T-helper 17 cell (primary cell): ENCODE measurements at regions not wholly inside any gene's neighbourhood (a gene's known extent, or its start where the extent isn't known, plus 50 kb on each side); places are given as distances from the start of the nearest gene placed in this dataset.

ENCODE experiments used
- ATAC-seq: fragments of 150-1000 bp; cut with Tn5 transposase; 2 replicates; pipeline ENCODE4 v1.10.0; 2021; ENCODE audit warnings: mild to moderate bottlenecking, moderate library complexity
- DNase-seq, 3 donors: peaks; one replicate each; pipeline versions ENCODE4 v3.0.0 to v3.0.0-alpha.2; 2020 to 2021
- H3K9me3 ChIP-seq: one replicate; pipeline ENCODE4 v1.7.0; 2013; ENCODE audit warnings: low read length, mild to moderate bottlenecking; ENCODE audit not compliant: control insufficient read depth, poor library complexity, severe bottlenecking
- H3K27ac Mint-ChIP-seq: one replicate; pipeline ENCODE4 v1.8.0; 2022; ENCODE audit warnings: mild to moderate bottlenecking, moderate library complexity, mixed read lengths
- H3K27me3 Mint-ChIP-seq: one replicate; pipeline ENCODE4 v1.8.0; 2022; ENCODE audit warnings: mixed read lengths
- H3K36me3 Mint-ChIP-seq: one replicate; pipeline ENCODE4 v1.8.0; 2022; ENCODE audit warnings: low read depth, mixed read lengths
- H3K4me1 Mint-ChIP-seq: one replicate; pipeline ENCODE4 v1.8.0; 2022; ENCODE audit warnings: mild to moderate bottlenecking, mixed read lengths
- H3K4me3 Mint-ChIP-seq: one replicate; pipeline ENCODE4 v1.8.0; 2022; ENCODE audit warnings: mild to moderate bottlenecking, moderate library complexity, mixed read lengths

DNA sequence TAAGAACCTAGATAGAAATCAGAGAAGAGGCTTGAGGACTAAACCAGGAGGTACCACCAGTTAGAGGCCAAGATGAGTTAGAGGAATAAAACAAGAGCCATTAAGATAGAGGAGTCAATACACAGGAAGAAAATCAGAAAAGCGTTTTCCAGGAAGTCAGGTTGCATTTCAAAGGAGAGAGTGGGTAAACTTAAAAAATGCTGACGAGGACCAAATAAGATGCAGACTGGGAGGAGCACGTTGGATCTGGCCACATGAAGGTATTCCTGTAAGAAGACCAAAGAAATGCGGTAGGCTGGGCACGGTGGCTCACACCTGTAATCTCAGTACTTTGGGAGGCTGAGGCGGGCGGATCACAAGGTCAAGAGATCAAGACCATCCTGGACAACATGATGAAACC, 533.1 kb upstream of the TENM3 start:
- H3K4me1 Mint-ChIP-seq = no peaks in the 10 kb centered on the region
- H3K9me3 ChIP-seq = no peaks in the 10 kb centered on the region
- H3K4me3 Mint-ChIP-seq = no peak overlapping the region
- no peak for DNase-seq
- H3K27me3 Mint-ChIP-seq = no peaks in the 10 kb centered on the region
- ATAC-seq = no peak
- H3K27ac Mint-ChIP-seq = no peak overlapping the region
- H3K36me3 Mint-ChIP-seq = no peaks in the 10 kb centered on the region

GRCh38 chr4:181711387-181711786, 531.8 kb upstream of the TENM3 start:
- DNase-seq (no peak), ATAC-seq (no peak)
- Mint-ChIP-seq H3K36me3 (no peaks in the 10 kb centered on the region), H3K27ac (no peak overlapping the region), H3K4me3 (no peak overlapping the region), H3K27me3 (no peaks in the 10 kb centered on the region), H3K4me1 (no peaks in the 10 kb centered on the region)
- no peaks in the 10 kb centered on the region for H3K9me3 ChIP-seq

- no peak overlapping the region for H3K27ac Mint-ChIP-seq
- no peak overlapping the region for H3K4me3 Mint-ChIP-seq
- no peaks in the 10 kb centered on the region for H3K9me3 ChIP-seq
- ATAC-seq = no peak
- no peaks in the 10 kb centered on the region for H3K36me3 Mint-ChIP-seq
- H3K4me1 Mint-ChIP-seq = no peaks in the 10 kb centered on the region
- DNase-seq = no peak
- no peaks in the 10 kb centered on the region for H3K27me3 Mint-ChIP-seq
Observed at GRCh38 chr4:181728305-181728966, 514.8 kb upstream of the TENM3 start.

DNA sequence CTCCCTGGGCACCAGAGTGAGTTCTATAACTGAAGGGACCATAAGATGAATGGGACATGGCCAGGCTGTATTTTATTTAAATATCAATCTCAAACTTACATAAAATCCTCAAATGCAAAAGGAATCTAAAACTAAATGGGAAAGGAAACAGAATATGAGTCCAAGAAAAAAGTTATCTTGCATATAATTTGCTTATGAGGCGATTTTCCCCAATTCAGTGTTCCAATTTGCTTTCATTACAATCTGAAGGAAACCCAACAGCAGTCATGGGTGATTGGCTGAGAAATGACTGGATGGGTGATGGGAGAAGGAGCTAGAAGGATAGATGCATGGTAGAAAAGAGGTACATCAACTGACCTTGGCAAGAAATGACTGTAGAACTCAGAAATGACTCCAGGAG, 511.3 kb upstream of the TENM3 start:
- no peak for DNase-seq
- no peaks in the 10 kb centered on the region for H3K9me3 ChIP-seq
- H3K27me3 Mint-ChIP-seq = no peaks in the 10 kb centered on the region
- H3K36me3 Mint-ChIP-seq = no peaks in the 10 kb centered on the region
- H3K4me3 Mint-ChIP-seq = no peak overlapping the region
- no peak for ATAC-seq
- H3K27ac Mint-ChIP-seq = no peak overlapping the region
- no peaks in the 10 kb centered on the region for H3K4me1 Mint-ChIP-seq

GRCh38 chr4:181737744-181738143, 505.5 kb upstream of the TENM3 start:
- DNase-seq (no peak), ATAC-seq (no peak)
- H3K9me3 ChIP-seq = no peaks in the 10 kb centered on the region
- Mint-ChIP-seq H3K4me1 (no peaks in the 10 kb centered on the region), H3K4me3 (no peak overlapping the region), H3K27ac (no peak overlapping the region), H3K36me3 (no peaks in the 10 kb centered on the region), H3K27me3 (no peaks in the 10 kb centered on the region)

DNA sequence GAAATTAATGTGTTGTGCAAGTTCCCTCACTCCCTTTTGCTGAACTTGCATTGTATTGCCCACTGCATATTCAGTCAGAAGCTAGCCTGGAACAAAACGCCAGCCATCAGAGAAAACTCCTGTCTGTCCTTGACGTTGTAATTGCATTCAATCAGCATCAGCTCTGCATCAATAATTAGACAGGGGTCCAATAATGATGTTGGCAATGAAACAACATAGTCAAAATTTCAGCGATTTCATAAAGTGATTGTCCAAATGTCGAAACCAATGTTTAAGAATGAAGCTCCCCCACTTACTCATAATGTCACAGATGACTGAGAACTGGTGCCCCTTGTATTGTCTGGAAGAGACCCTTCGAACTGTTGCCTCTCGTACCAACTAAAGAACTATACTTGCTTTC, 504.2 kb upstream of the TENM3 start:
- Mint-ChIP-seq H3K4me3 (no peak overlapping the region), H3K27ac (no peak overlapping the region), H3K36me3 (no peaks in the 10 kb centered on the region), H3K27me3 (no peaks in the 10 kb centered on the region), H3K4me1 (no peaks in the 10 kb centered on the region)
- ATAC-seq (no peak), DNase-seq (no peak)
- no peaks in the 10 kb centered on the region for H3K9me3 ChIP-seq

GRCh38 chr4:181741513-181741912, 501.7 kb upstream of the TENM3 start:
- no peaks in the 10 kb centered on the region for H3K27me3 Mint-ChIP-seq
- H3K9me3 ChIP-seq = no peaks in the 10 kb centered on the region
- no peak overlapping the region for H3K4me3 Mint-ChIP-seq
- ATAC-seq (no peak), DNase-seq (no peak)
- H3K36me3 Mint-ChIP-seq = no peaks in the 10 kb centered on the region
- no peak overlapping the region for H3K27ac Mint-ChIP-seq
- no peaks in the 10 kb centered on the region for H3K4me1 Mint-ChIP-seq

DNA sequence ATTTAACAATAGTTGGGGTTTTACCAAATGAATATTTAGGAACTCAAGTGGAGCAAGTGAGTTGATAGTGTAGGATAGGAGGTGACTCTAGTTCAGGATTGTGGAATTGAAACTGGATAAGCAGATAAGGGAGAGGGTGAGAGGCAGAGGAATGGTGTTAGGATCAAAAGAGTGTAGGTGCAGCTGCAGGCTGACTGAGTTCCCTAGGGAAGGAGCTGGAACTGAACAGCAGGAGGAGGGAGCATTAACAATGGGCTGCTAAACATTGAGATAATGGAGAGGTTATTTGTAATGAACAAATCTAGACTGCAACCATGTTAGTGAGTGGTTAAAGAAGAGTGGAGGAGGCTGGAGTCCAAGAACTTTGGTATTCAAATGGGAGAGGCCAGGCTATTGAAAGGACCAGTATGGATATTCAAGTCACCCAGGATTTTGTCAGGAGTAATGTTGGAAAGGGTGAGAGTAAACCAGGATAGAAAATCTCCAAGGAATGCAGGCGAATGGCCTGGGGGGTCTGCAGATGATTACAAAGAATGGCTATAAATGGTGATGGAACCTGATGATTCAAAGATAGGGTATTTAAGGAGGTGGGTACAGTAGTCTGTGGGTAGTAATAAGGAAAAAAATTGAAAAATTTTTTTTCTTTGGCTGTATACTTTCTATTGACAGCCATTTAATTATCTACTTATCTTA, 497.1 kb upstream of the TENM3 start:
- no peaks in the 10 kb centered on the region for H3K36me3 Mint-ChIP-seq
- H3K27ac Mint-ChIP-seq = no peak overlapping the region
- H3K9me3 ChIP-seq = no peaks in the 10 kb centered on the region
- no peak for ATAC-seq
- H3K4me1 Mint-ChIP-seq = no peaks in the 10 kb centered on the region
- no peak overlapping the region for H3K4me3 Mint-ChIP-seq
- no peak for DNase-seq
- no peaks in the 10 kb centered on the region for H3K27me3 Mint-ChIP-seq

GRCh38 chr4:181748581-181748980, 494.6 kb upstream of the TENM3 start:
- H3K4me3 Mint-ChIP-seq = no peak overlapping the region
- ATAC-seq = no peak
- no peaks in the 10 kb centered on the region for H3K36me3 Mint-ChIP-seq
- no peak overlapping the region for H3K27ac Mint-ChIP-seq
- H3K27me3 Mint-ChIP-seq = no peaks in the 10 kb centered on the region
- H3K9me3 ChIP-seq = no peaks in the 10 kb centered on the region
- no peaks in the 10 kb centered on the region for H3K4me1 Mint-ChIP-seq
- DNase-seq = no peak

GRCh38 chr4:181752516-181752915, 490.7 kb upstream of the TENM3 start:
- H3K4me1 Mint-ChIP-seq = no peaks in the 10 kb centered on the region
- H3K36me3 Mint-ChIP-seq = no peaks in the 10 kb centered on the region
- H3K27me3 Mint-ChIP-seq = no peaks in the 10 kb centered on the region
- no peak for ATAC-seq
- H3K9me3 ChIP-seq = no peaks in the 10 kb centered on the region
- DNase-seq = no peak
- no peak overlapping the region for H3K27ac Mint-ChIP-seq
- H3K4me3 Mint-ChIP-seq = no peak overlapping the region

- no peaks in the 10 kb centered on the region for H3K27me3 Mint-ChIP-seq
- no peak for ATAC-seq
- DNase-seq = no peak
- H3K4me1 Mint-ChIP-seq = no peaks in the 10 kb centered on the region
- H3K9me3 ChIP-seq = no peaks in the 10 kb centered on the region
- H3K4me3 Mint-ChIP-seq = no peak overlapping the region
- H3K27ac Mint-ChIP-seq = no peak overlapping the region
- H3K36me3 Mint-ChIP-seq = no peaks in the 10 kb centered on the region
Observed at GRCh38 chr4:181753207-181753606, 490.0 kb upstream of the TENM3 start.

DNA sequence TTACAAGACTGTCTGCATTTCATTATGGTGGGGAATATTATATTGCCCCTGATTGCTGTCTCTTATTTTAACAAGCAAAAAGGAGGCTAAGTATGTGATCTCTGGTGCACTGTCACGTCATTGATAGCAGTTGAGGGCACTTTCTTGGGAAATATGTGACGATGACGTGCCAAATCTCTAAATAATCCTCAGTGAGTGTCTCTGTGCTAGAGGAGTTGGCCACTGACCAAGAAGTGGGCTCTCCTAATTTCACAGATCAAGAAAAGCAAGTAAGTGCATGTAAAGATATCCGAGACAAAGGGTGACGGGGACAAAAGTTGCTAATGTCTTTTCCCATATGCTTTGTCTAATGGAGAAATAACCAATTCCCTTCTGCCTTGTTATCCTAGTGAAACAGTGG, 487.4 kb upstream of the TENM3 start:
- Mint-ChIP-seq H3K27me3 (no peaks in the 10 kb centered on the region), H3K27ac (no peak overlapping the region), H3K4me1 (no peaks in the 10 kb centered on the region), H3K4me3 (no peak overlapping the region), H3K36me3 (no peaks in the 10 kb centered on the region)
- DNase-seq = no peak
- H3K9me3 ChIP-seq = no peaks in the 10 kb centered on the region
- ATAC-seq = no peak

- no peaks in the 10 kb centered on the region for H3K9me3 ChIP-seq
- DNase-seq = no peak
- no peak for ATAC-seq
- H3K36me3 Mint-ChIP-seq = no peaks in the 10 kb centered on the region
- no peaks in the 10 kb centered on the region for H3K27me3 Mint-ChIP-seq
- H3K4me1 Mint-ChIP-seq = no peaks in the 10 kb centered on the region
- no peak overlapping the region for H3K4me3 Mint-ChIP-seq
- H3K27ac Mint-ChIP-seq = no peak overlapping the region
Observed at GRCh38 chr4:181756451-181757095, 486.6 kb upstream of the TENM3 start.

DNA sequence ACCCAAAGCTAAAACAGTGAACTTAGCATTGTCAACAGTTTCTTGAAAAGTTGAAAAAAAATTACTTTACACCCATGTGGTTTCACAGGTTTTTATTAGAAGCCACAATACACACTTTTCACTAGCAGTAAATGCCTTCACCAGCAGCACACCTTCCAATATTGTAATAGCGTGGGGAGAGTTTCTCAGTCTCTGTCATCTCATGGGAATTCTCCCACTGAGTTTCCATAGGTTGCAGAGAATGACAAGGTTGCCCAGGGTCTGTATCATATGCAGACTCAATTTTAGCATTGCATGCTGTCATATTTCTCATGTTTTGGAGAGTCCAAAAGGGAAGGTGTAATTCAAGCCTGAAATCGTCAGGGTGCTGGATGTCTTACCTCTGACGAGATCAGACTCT, 486.1 kb upstream of the TENM3 start:
- Mint-ChIP-seq H3K27ac (no peak overlapping the region), H3K4me3 (no peak overlapping the region), H3K36me3 (no peaks in the 10 kb centered on the region), H3K27me3 (no peaks in the 10 kb centered on the region), H3K4me1 (no peaks in the 10 kb centered on the region)
- DNase-seq (no peak), ATAC-seq (no peak)
- no peaks in the 10 kb centered on the region for H3K9me3 ChIP-seq
